ENCODE measurements at regions not wholly inside any gene's neighbourhood (a gene's known extent, or its start where the extent isn't known, plus 50 kb on each side); places are given as distances from the start of the nearest gene placed in this dataset.
"Not testable (repeated sequence)": the region's sequence is repeated elsewhere in the genome, so short reads cannot be mapped to it uniquely, and the experiment has no call there.

DNA sequence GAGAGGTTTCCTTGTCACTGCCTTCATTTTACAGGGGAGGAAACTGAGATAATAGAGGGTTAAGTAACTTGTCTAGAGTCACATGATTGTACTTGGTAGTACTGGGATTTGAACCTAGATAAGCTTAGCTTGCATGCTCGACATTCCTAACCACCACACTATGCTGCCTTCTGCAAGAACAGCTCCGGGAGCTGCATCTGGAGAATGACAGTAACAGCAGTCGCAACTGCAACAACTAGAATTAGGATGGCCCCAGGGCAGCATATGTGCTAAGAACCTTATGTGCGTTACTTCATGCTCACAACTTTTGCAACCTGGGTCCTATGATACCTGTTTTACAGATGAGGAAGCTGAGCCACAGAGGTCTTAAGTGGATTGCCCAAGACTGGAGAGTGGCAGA lies 89.5 kb upstream of the LCORL start:
- intact Hi-C loops (cut with DNase I): no loop called here
- TF ChIP-seq POLR2A (IDR thresholded peaks at IDR 0.05) (no peak), CTCF (IDR thresholded peaks at IDR 0.05) (no peak), EP300 (IDR thresholded peaks at IDR 0.05) (no peak)
- WGBS, 3 donors: 65 to 81% (median 70%) methylated on average over 4 of the region's 4 CpGs

GRCh38 chr4:18110099-18110498 lies 88.5 kb upstream of the LCORL start:
- intact Hi-C loops (cut with DNase I): no loop called here
- no peaks in the 10 kb centered on the region for H3K9me3 ChIP-seq
- no peak for DNase-seq
- H3K36me3 ChIP-seq: no peaks in the 10 kb centered on the region
- H3K4me3 ChIP-seq: no peak overlapping the region
- H3K27me3 ChIP-seq: no peaks in the 10 kb centered on the region
- 29 to 46% (median 40%) methylated on average over 6 of the region's 6 CpGs for WGBS, 3 donors
- no peak for TF ChIP-seq CTCF (IDR thresholded peaks at IDR 0.05)
- no peak for TF ChIP-seq EP300 (IDR thresholded peaks at IDR 0.05)
- no peak for TF ChIP-seq POLR2A (IDR thresholded peaks at IDR 0.05)
- H3K4me1 ChIP-seq (ENCODE audit: insufficient read depth): no peaks in the 10 kb centered on the region
- no peak overlapping the region for H3K27ac ChIP-seq

More for the DNA sequence above, 89.5 kb upstream of the LCORL start:
- Histone ChIP-seq H3K27me3 (no peaks in the 10 kb centered on the region), H3K27ac (no peak overlapping the region), H3K36me3 (no peaks in the 10 kb centered on the region), H3K4me1 (ENCODE audit: insufficient read depth) (no peaks in the 10 kb centered on the region), H3K4me3 (no peak overlapping the region), H3K9me3 (no peaks in the 10 kb centered on the region)
- DNase-seq: no peak

GRCh38 chr4:18109676-18110075 lies 88.1 kb upstream of the LCORL start:
- intact Hi-C loops (cut with DNase I): no loop called here
- H3K4me1 ChIP-seq (ENCODE audit: insufficient read depth): no peaks in the 10 kb centered on the region
- H3K36me3 ChIP-seq: no peaks in the 10 kb centered on the region
- DNase-seq: no peak
- no peak overlapping the region for H3K27ac ChIP-seq
- no peaks in the 10 kb centered on the region for H3K27me3 ChIP-seq
- no peak overlapping the region for H3K4me3 ChIP-seq
- WGBS, 3 donors: 29 to 48% (median 33%) methylated on average over 3 of the region's 3 CpGs
- no peaks in the 10 kb centered on the region for H3K9me3 ChIP-seq
- no peak for TF ChIP-seq POLR2A (IDR thresholded peaks at IDR 0.05)
- TF ChIP-seq EP300 (IDR thresholded peaks at IDR 0.05): no peak
- TF ChIP-seq CTCF (IDR thresholded peaks at IDR 0.05): no peak

DNA sequence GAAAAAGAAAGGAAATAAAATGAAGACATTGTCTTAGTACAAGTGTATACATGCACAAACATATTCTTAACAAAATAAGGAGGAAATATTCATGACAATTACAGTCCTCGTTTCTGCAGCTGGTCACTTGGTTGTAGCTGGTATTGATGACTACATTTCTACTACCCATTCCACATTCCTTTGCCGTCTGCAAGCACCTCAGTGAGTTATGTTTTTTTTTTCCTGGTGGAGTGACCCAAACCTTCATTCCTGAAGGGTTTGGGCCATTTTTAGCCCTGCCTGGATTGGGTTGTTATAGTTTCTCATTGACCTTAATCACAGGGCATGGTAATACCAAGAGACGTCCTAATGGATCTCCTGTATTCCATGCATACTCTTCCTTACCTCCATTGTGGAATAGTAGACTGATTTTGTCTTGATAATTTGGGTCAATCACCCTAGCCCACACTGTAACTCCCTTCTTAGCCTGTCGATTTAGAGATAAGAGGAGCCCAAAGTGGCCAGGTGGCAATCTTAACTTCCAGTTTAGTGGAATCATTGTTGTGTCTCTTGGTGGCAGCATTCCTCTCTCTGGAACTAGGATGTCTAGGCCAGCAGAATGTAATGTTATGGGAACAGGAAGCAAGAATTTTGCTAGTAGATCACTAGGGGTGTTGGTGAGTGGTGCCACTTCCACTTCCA lies 86.4 kb upstream of the LCORL start:
- H3K36me3 ChIP-seq; DNase-seq; H3K9me3 ChIP-seq; H3K27me3 ChIP-seq; intact Hi-C loops (cut with DNase I); H3K4me1 ChIP-seq (ENCODE audit: insufficient read depth); H3K27ac ChIP-seq; H3K4me3 ChIP-seq: not testable (repeated sequence)
- WGBS, 3 donors: 77 to 89% (median 78%) methylated on average over 4 of the region's 4 CpGs

DNA sequence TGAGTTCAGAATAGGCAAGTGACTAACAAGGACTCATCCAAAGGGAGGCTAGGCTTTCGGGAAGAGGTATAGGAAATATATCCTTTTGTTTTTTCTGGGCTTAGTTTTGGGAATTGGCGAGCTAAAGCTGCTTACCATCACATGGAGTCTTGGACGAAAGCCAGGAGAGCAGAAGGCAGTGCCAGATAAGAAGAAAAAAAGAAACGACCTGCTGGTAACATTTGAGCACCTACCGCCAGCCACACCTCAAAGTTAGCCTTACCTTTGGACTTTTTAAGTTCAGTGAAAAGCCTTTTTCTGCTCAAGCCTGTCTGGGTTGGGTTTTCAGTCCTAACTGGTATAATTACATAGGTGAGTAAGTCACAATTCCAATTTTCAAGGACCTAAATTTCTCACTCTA lies 85.1 kb upstream of the LCORL start:
- Histone ChIP-seq H3K27ac (no peak overlapping the region), H3K4me1 (ENCODE audit: insufficient read depth) (no peaks in the 10 kb centered on the region), H3K4me3 (no peak overlapping the region), H3K27me3 (no peaks in the 10 kb centered on the region), H3K36me3 (no peaks in the 10 kb centered on the region), H3K9me3 (no peaks in the 10 kb centered on the region)
- 52 to 60% (median 55%) methylated on average over 5 of the region's 5 CpGs for WGBS, 3 donors
- DNase-seq: no peak
- no peak for TF ChIP-seq CTCF (IDR thresholded peaks at IDR 0.05)
- TF ChIP-seq EP300 (IDR thresholded peaks at IDR 0.05): no peak
- TF ChIP-seq POLR2A (IDR thresholded peaks at IDR 0.05): no peak
- intact Hi-C loops (cut with DNase I): no loop called here
